ENCODE measurements at regions not wholly inside any gene's neighbourhood (a gene's known extent, or its start where the extent isn't known, plus 50 kb on each side); places are given as distances from the start of the nearest gene placed in this dataset.

GRCh38 chr5:82336226-82336958 lies 58.2 kb upstream of the RPS23 start:
- DNase-seq (ENCODE audit: low read depth in 2 of 2), result no peak

GRCh38 chr5:82335806-82336205 lies 57.7 kb upstream of the RPS23 start:
- no peak for DNase-seq (ENCODE audit: low read depth in 2 of 2)

GRCh38 chr5:82334856-82335255 lies 56.7 kb upstream of the RPS23 start:
- DNase-seq (ENCODE audit: low read depth in 2 of 2), result no peak

GRCh38 chr5:82334085-82334692 lies 56.0 kb upstream of the RPS23 start:
- no peak for DNase-seq (ENCODE audit: low read depth in 2 of 2)

- DNase-seq (ENCODE audit: low read depth in 2 of 2), result no peak
Observed at GRCh38 chr5:82332886-82333615, 54.9 kb upstream of the RPS23 start.

- no peak for DNase-seq (ENCODE audit: low read depth in 2 of 2)
Observed at GRCh38 chr5:82332064-82332855, 54.1 kb upstream of the RPS23 start.

GRCh38 chr5:82331557-82331956 lies 53.4 kb upstream of the RPS23 start:
- DNase-seq (ENCODE audit: low read depth in 2 of 2), result no peak

GRCh38 chr5:82330530-82331270 lies 52.5 kb upstream of the RPS23 start:
- DNase-seq (ENCODE audit: low read depth in 2 of 2), result no peak

- no peak for DNase-seq (ENCODE audit: low read depth in 2 of 2)
Observed at GRCh38 chr5:82329393-82329792, 51.2 kb upstream of the RPS23 start.
